IMR-90 (cell line): ENCODE measurements at regions not wholly inside any gene's neighbourhood (a gene's known extent, or its start where the extent isn't known, plus 50 kb on each side); places are given as distances from the start of the nearest gene placed in this dataset.

ENCODE experiments used
- ATAC-seq: fragments of 200-7000 bp; cut with Tn5 transposase; 2 replicates; pipeline ENCODE4 v1.9.1; 2020; ENCODE audit warnings: low read depth, mild to moderate bottlenecking, moderate library complexity
- BruUV-seq: library from RNA; stranded (reverse); fragments of 400-500 nt; replicated peaks from 2 replicates; lab custom pipeline; 2021; lab: Mats Ljungman, UMichigan
- CTCF ChIA-PET: fragments of 300-600 bp; formaldehyde crosslinking; extraction: SDS; loops from one replicate; lab custom pipeline; 2021; ENCODE audit warnings: antibody characterized with exemption; lab: Yijun Ruan, JAX
- POLR2A ChIA-PET: fragments of 300-600 bp; sonication (Branson Sonifier 250); formaldehyde crosslinking; loops from one replicate; lab custom pipeline; 2022; ENCODE audit warnings: antibody characterized with exemption; ENCODE audit not compliant: unreplicated experiment; lab: Charles Lee
- DNase-seq: peaks from one replicate; pipeline ENCODE4 v3.0.0; 2013
- H2AFZ ChIP-seq: replicated peaks from 2 replicates; pipeline ENCODE3; 2013; ENCODE audit warnings: low read length, mild to moderate bottlenecking; ENCODE audit not compliant: poor library complexity
- H2AK5ac ChIP-seq: 2 replicates; pipeline ENCODE4 v1.6.1; 2013; ENCODE audit warnings: low read depth, low read length, inconsistent platforms
- H2AK9ac ChIP-seq: replicated peaks from 2 replicates; pipeline ENCODE3; 2013; ENCODE audit warnings: mild to moderate bottlenecking, low read depth, low read length, moderate library complexity; ENCODE audit not compliant: poor library complexity
- H2BK120ac ChIP-seq: 2 replicates; pipeline ENCODE4 v1.6.1; 2013; ENCODE audit warnings: low read depth, low read length, inconsistent platforms
- H2BK15ac ChIP-seq: 3 replicates; pipeline ENCODE4 v1.6.1; 2013; ENCODE audit warnings: low read depth, low read length, inconsistent platforms
- H2BK20ac ChIP-seq: 2 replicates; pipeline ENCODE4 v1.6.1; 2013; ENCODE audit warnings: low read depth, mild to moderate bottlenecking, inconsistent platforms, low read length, moderate library complexity
- H2BK5ac ChIP-seq: 2 replicates; pipeline ENCODE4 v1.6.1; 2013; ENCODE audit warnings: mild to moderate bottlenecking, low read depth, low read length, inconsistent platforms; ENCODE audit not compliant: poor library complexity, severe bottlenecking
- H3K14ac ChIP-seq: replicated peaks from 2 replicates; pipeline ENCODE4 v1.6.1; 2013; ENCODE audit warnings: low read depth, low read length, inconsistent platforms
- H3K18ac ChIP-seq: 2 replicates; pipeline ENCODE4 v1.6.1; 2013; ENCODE audit warnings: low read depth, low read length, control low read depth
- H3K23ac ChIP-seq: 2 replicates; pipeline ENCODE4 v1.6.1; 2013; ENCODE audit warnings: low read depth, low read length, inconsistent platforms
- H3K27ac ChIP-seq: 2 replicates; pipeline ENCODE4 v1.5.1; 2013; ENCODE audit warnings: mild to moderate bottlenecking, control low read depth, low read length; ENCODE audit not compliant: insufficient read depth
- H3K27me3 ChIP-seq: 2 replicates; pipeline ENCODE4 v1.6.1; 2013; ENCODE audit warnings: low read length; ENCODE audit not compliant: control insufficient read depth, insufficient read depth
- H3K36me3 ChIP-seq: 2 replicates; pipeline ENCODE4 v1.6.1; 2013; ENCODE audit warnings: low read length, mixed read lengths; ENCODE audit not compliant: control insufficient read depth, insufficient read depth
- H3K4ac ChIP-seq: 2 replicates; pipeline ENCODE4 v1.6.1; 2013; ENCODE audit warnings: low read depth, low read length, inconsistent platforms
- H3K4me1 ChIP-seq: 2 replicates; pipeline ENCODE4 v1.6.1; 2013; ENCODE audit warnings: low read length, mixed read lengths; ENCODE audit not compliant: control insufficient read depth, insufficient read depth
- H3K4me2 ChIP-seq: 2 replicates; pipeline ENCODE4 v1.6.1; 2013; ENCODE audit warnings: low read depth, mild to moderate bottlenecking, control low read depth, low read length, moderate library complexity
- H3K4me3 ChIP-seq: 2 replicates; pipeline ENCODE4 v1.5.1; 2013; ENCODE audit warnings: low read depth, mild to moderate bottlenecking, control low read depth, low read length, moderate library complexity; ENCODE audit not compliant: insufficient read depth
- H3K56ac ChIP-seq: 2 replicates; pipeline ENCODE4 v1.6.1; 2013; ENCODE audit warnings: low read length, inconsistent platforms; ENCODE audit not compliant: insufficient read depth; ENCODE audit errors: extremely low read depth
- H3K79me1 ChIP-seq, 2 experiments: 2 replicates each; pipeline ENCODE4 v1.6.1; 2013; ENCODE audit warnings: low read length in 2 of 2, inconsistent platforms in 1 of 2, low read depth in 1 of 2
- H3K9ac ChIP-seq: 2 replicates; pipeline ENCODE4 v1.6.1; 2013; ENCODE audit warnings: low read depth, low read length, control low read depth
- H3K9me1 ChIP-seq: 2 replicates; pipeline ENCODE4 v1.6.1; 2013; ENCODE audit warnings: low read length, inconsistent platforms; ENCODE audit not compliant: insufficient read depth
- H3K9me3 ChIP-seq: 2 replicates; pipeline ENCODE4 v1.6.1; 2013; ENCODE audit warnings: low read length; ENCODE audit not compliant: control insufficient read depth, insufficient read depth
- H4K20me1 ChIP-seq: 2 replicates; pipeline ENCODE4 v1.6.1; 2013; ENCODE audit warnings: low read length, inconsistent platforms; ENCODE audit not compliant: insufficient read depth
- H4K5ac ChIP-seq: 2 replicates; pipeline ENCODE4 v1.6.1; 2013; ENCODE audit warnings: mild to moderate bottlenecking, low read depth, low read length, control low read depth
- H4K8ac ChIP-seq, 2 experiments: 2 replicates each; pipeline ENCODE4 v1.6.1; 2013; ENCODE audit warnings: low read depth in 2 of 2, low read length in 2 of 2, control low read depth in 1 of 2, inconsistent platforms in 1 of 2
- H4K91ac ChIP-seq: 2 replicates; pipeline ENCODE4 v1.6.1; 2013; ENCODE audit warnings: low read depth, low read length, inconsistent platforms; ENCODE audit not compliant: insufficient read depth
- CEBPB ChIP-seq: IDR thresholded peaks from 2 replicates; pipeline ENCODE4 v1.6.1; 2012; ENCODE audit warnings: low read depth, low read length, improper control_type of control experiment
- CHD1 ChIP-seq: IDR thresholded peaks from 2 replicates; pipeline ENCODE4 v1.6.1; 2012; ENCODE audit warnings: low read depth, low read length, improper control_type of control experiment
- FOS ChIP-seq: fragments of 150-350 bp; IDR thresholded peaks from 2 replicates; pipeline ENCODE4 v1.6.1; 2016; ENCODE audit warnings: low read depth, low read length
- SMC3 ChIP-seq: fragments of 150-350 bp; IDR thresholded peaks from 2 replicates; pipeline ENCODE4 v1.6.1; 2016; ENCODE audit warnings: low read depth, mild to moderate bottlenecking, antibody characterized with exemption, low read length, moderate library complexity
- WGBS, 2 experiments: methylation state at CpG; one replicate each; pipeline versions ENCODE4 v1.1.5 to v1.1.7; 2013; ENCODE audit warnings: missing lambda C conversion rate in 2 of 2; ENCODE audit not compliant: insufficient read length in 1 of 2; ENCODE audit errors: extremely low coverage in 2 of 2; 5-methylcytosine and 5-hydroxymethylcytosine counted together
- dilution Hi-C: fragments of 300-500 bp; cut with HindIII; formaldehyde crosslinking; loops from one replicate; pipeline ENCODE4 v1.14.3; 2018; ENCODE audit warnings: low sequenced_read_pairs; ENCODE audit not compliant: unreplicated experiment
- in situ Hi-C: fragments of 300-500 bp; cut with MboI; formaldehyde crosslinking; loops from 3 replicates; pipeline ENCODE4 v1.14.3; 2019; ENCODE audit warnings: low sequenced_read_pairs, inconsistent platforms, mixed read lengths
- intact Hi-C: fragments of 100-400 bp; cut with micrococcal nuclease; formaldehyde crosslinking; loops from 2 replicates; pipeline ENCODE4 v1.10.0; 2022
- TF ChIP-seq, protein P1 (sequence below): fragments of 150-350 bp; IDR thresholded peaks from 2 replicates; pipeline ENCODE4 v1.6.1; 2016; ENCODE audit warnings: low read depth, mild to moderate bottlenecking, low read length, moderate library complexity, borderline replicate concordance

DNA sequence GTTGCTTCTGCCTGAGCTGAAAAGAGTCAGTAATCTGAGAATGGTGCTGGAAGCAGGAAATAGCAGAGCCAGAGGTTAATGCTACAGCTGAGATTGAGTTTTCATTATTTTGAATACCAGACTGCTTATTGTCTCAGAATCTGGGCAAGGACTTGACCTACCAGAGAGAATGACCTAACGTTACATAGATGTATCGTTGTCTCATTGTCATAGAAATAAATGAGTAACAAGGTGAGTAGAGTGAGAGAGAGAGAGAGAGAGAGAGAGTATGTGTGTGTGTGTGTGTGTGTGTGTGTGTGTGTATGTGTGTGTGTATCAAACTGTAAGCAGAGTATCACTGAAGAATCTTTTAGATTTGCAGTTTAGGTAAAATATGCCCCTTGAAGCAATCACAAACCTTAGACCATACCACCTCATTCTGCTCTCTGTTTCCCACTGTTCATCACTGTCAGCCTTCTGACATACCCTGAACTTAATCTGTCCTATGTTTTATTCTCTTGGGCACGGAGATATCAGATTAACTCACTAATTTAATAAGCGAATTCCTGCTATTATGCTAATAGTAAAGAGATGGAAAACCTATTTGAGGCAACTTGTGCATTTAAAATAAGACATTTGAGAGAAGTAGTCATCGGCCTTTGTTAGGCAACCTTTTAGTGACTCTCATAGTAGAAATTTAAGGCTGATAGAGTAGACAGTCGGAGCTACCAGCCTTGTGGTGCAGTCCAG lies 87.8 kb downstream of the CYB561 start:
- ChIA-PET POLR2A (no interaction called here), CTCF (no interaction called here)
- H4K91ac ChIP-seq: no peak overlapping the region
- ATAC-seq (peak; percentile 80), DNase-seq (peak; percentile 94)
- no peak overlapping the region for H3K27ac ChIP-seq
- H2BK15ac ChIP-seq: no peak overlapping the region
- no peak overlapping the region for H3K4me3 ChIP-seq
- H2BK120ac ChIP-seq: peak overlapping the region; percentile 84; the same call in 1 of the 2 replicates
- H3K4me2 ChIP-seq: no peak overlapping the region; the same call in 1 of the 2 replicates
- H4K20me1 ChIP-seq: peaks cover 4% of the 10 kb centered on the region
- no peak overlapping the region for H2AK9ac ChIP-seq
- H3K14ac ChIP-seq: no peak overlapping the region
- no TSS peak for BruUV-seq
- no peak overlapping the region for H3K18ac ChIP-seq
- in situ Hi-C loops: no loop called here
- no peak overlapping the region for H3K9ac ChIP-seq
- no peak overlapping the region for H3K23ac ChIP-seq
- dilution Hi-C loops: no loop called here
- H3K36me3 ChIP-seq: peaks cover 17% of the 10 kb centered on the region
- no peak overlapping the region for H2AFZ ChIP-seq
- peaks cover 15% of the 10 kb centered on the region for H3K9me1 ChIP-seq
- H3K79me1 ChIP-seq: peaks cover 21 to 61% of the 10 kb centered on the region in 2 experiments; a peak in 3 of 4 replicates
- no peaks in the 10 kb centered on the region for H3K27me3 ChIP-seq
- WGBS, 2 experiments: 0% methylated on average over 2 of the region's 6 CpGs; no CpG with 5 or more reads in 1 of the 2 experiments
- H2BK5ac ChIP-seq: peak overlapping the region; percentile 77
- H3K4me1 ChIP-seq: peaks cover 25% of the 10 kb centered on the region
- H3K9me3 ChIP-seq: no peaks in the 10 kb centered on the region
- H2AK5ac ChIP-seq: no peak overlapping the region
- 0 out of 4 replicates have a peak overlapping the region, but pooled peaks of 1 of the 2 experiments have one; percentile 1 for H4K8ac ChIP-seq
- intact Hi-C loops: no loop called here
- H2BK20ac ChIP-seq: peak overlapping the region; percentile 75; the same call in 1 of the 2 replicates
- H4K5ac ChIP-seq: no peak overlapping the region
- H3K56ac ChIP-seq: no peak overlapping the region
- TF ChIP-seq, protein P1, sequence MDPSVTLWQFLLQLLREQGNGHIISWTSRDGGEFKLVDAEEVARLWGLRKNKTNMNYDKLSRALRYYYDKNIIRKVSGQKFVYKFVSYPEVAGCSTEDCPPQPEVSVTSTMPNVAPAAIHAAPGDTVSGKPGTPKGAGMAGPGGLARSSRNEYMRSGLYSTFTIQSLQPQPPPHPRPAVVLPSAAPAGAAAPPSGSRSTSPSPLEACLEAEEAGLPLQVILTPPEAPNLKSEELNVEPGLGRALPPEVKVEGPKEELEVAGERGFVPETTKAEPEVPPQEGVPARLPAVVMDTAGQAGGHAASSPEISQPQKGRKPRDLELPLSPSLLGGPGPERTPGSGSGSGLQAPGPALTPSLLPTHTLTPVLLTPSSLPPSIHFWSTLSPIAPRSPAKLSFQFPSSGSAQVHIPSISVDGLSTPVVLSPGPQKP: no peak
- TF ChIP-seq FOS (peak; percentile 48; the same call in 1 of the 2 replicates), SMC3 (no peak), CHD1 (0 out of 2 replicates have a peak, but pooled peaks have one; percentile 53), CEBPB (peak; percentile 68)
- H3K4ac ChIP-seq: peak overlapping the region; percentile 76
